LNCAP (cell line): ENCODE measurements at regions not wholly inside any gene's neighbourhood (a gene's known extent, or its start where the extent isn't known, plus 50 kb on each side); places are given as distances from the start of the nearest gene placed in this dataset.

Experiments used
- TF ChIP-seq, protein P1 (sequence below): fragments of 450-650 bp; IDR thresholded peaks from 2 replicates; pipeline ENCODE4 v1.5.1; 2017; ENCODE audit warnings: mild to moderate bottlenecking

GRCh38 chr18:76736309-76736708 is 86.0 kb upstream of the ZNF236 start:
- TF ChIP-seq, protein P1, sequence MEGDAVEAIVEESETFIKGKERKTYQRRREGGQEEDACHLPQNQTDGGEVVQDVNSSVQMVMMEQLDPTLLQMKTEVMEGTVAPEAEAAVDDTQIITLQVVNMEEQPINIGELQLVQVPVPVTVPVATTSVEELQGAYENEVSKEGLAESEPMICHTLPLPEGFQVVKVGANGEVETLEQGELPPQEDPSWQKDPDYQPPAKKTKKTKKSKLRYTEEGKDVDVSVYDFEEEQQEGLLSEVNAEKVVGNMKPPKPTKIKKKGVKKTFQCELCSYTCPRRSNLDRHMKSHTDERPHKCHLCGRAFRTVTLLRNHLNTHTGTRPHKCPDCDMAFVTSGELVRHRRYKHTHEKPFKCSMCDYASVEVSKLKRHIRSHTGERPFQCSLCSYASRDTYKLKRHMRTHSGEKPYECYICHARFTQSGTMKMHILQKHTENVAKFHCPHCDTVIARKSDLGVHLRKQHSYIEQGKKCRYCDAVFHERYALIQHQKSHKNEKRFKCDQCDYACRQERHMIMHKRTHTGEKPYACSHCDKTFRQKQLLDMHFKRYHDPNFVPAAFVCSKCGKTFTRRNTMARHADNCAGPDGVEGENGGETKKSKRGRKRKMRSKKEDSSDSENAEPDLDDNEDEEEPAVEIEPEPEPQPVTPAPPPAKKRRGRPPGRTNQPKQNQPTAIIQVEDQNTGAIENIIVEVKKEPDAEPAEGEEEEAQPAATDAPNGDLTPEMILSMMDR, result no peak

GRCh38 chr18:76730901-76731300 is 91.5 kb upstream of the ZNF236 start:
- TF ChIP-seq, protein P1, result no peak

GRCh38 chr18:76727589-76727988 is 94.8 kb upstream of the ZNF236 start:
- TF ChIP-seq, protein P1, result no peak

GRCh38 chr18:76725445-76725844 is 96.9 kb upstream of the ZNF236 start:
- TF ChIP-seq, protein P1, result no peak

GRCh38 chr18:76722224-76723061 is 99.9 kb upstream of the ZNF236 start:
- TF ChIP-seq, protein P1, result no peak

GRCh38 chr18:76721207-76721996 is 101.0 kb upstream of the ZNF236 start:
- TF ChIP-seq, protein P1, result no peak

DNA sequence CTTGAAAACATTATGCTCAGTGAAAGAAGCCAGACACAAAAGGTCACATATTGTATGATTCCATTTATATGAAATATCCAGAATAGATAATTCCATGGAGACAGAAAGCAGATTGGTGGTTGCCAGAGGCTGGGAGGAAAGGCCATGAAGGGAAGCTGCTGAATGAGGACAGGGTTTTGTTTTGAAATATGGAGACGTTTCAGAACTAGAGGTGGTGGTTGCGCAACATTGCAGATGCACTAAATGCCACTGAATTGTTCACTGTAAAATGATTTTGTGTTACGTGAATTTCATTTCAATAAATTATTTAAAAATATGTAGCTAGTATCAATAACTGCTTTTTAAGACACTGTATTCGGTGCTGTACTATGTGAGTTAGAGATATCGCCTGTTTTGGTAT is 101.7 kb upstream of the ZNF236 start:
- TF ChIP-seq, protein P1, result no peak
